GM23338 (cell line): ENCODE measurements at regions not wholly inside any gene's neighbourhood (a gene's known extent, or its start where the extent isn't known, plus 50 kb on each side); places are given as distances from the start of the nearest gene placed in this dataset.

Source experiments
- ATAC-seq: fragments of 200-7000 bp; cut with Tn5 transposase; 3 replicates; pipeline ENCODE4 v1.9.1; 2020
- DNase-seq: peaks from one replicate; pipeline ENCODE4 v3.0.0-alpha.2; 2015; ENCODE audit warnings: low spot score
- H2AFZ ChIP-seq: fragments of 200-600 bp; sonication (generic); 2 replicates; pipeline ENCODE4 v1.8.0; 2016; ENCODE audit warnings: antibody characterized with exemption, mild to moderate bottlenecking, moderate library complexity
- H3F3A ChIP-seq: fragments of 200-600 bp; sonication (generic); replicated peaks from 2 replicates; pipeline ENCODE4 v1.8.0; 2017; ENCODE audit warnings: antibody characterized with exemption, mixed run types, low read depth
- H3K27ac ChIP-seq: fragments of 200-600 bp; sonication (generic); 2 replicates; pipeline ENCODE4 v1.6.1; 2016; ENCODE audit warnings: low read depth
- H3K27me3 ChIP-seq: fragments of 200-600 bp; sonication (generic); 2 replicates; pipeline ENCODE4 v1.8.0; 2016; ENCODE audit warnings: mild to moderate bottlenecking, mixed run types, moderate library complexity; ENCODE audit not compliant: insufficient read depth
- H3K36me3 ChIP-seq: fragments of 200-600 bp; sonication (generic); 2 replicates; pipeline ENCODE4 v1.8.0; 2016; ENCODE audit warnings: mild to moderate bottlenecking; ENCODE audit not compliant: insufficient read depth
- H3K4me1 ChIP-seq: fragments of 200-600 bp; sonication (generic); 2 replicates; pipeline ENCODE4 v1.8.0; 2016; ENCODE audit warnings: mild to moderate bottlenecking, moderate library complexity; ENCODE audit not compliant: insufficient read depth
- H3K4me2 ChIP-seq: fragments of 200-600 bp; sonication (generic); 2 replicates; pipeline ENCODE4 v1.7.1; 2017; ENCODE audit warnings: mixed run types
- H3K4me3 ChIP-seq: fragments of 200-600 bp; sonication (generic); 2 replicates; pipeline ENCODE4 v1.6.1; 2016; ENCODE audit warnings: mixed run types
- H3K79me2 ChIP-seq: fragments of 200-600 bp; sonication (generic); replicated peaks from 2 replicates; pipeline ENCODE4 v1.8.0; 2017; ENCODE audit warnings: mild to moderate bottlenecking; ENCODE audit not compliant: insufficient read depth
- H3K9me2 ChIP-seq: fragments of 200-600 bp; sonication (generic); 2 replicates; pipeline ENCODE4 v1.8.0; 2017; ENCODE audit not compliant: insufficient read depth
- H4K20me1 ChIP-seq: fragments of 200-600 bp; sonication (generic); replicated peaks from 2 replicates; pipeline ENCODE4 v1.8.0; 2017; ENCODE audit warnings: mild to moderate bottlenecking; ENCODE audit not compliant: insufficient read depth
- H3K27ac Mint-ChIP-seq: 2 replicates; pipeline ENCODE4 v1.8.0; 2020; ENCODE audit warnings: inconsistent platforms, mild to moderate bottlenecking, moderate library complexity, mixed read lengths
- H3K27me3 Mint-ChIP-seq: 3 replicates; pipeline ENCODE4 v1.8.0; 2022; ENCODE audit warnings: low read depth, mild to moderate bottlenecking, moderate library complexity, mixed read lengths, inconsistent platforms; ENCODE audit not compliant: insufficient read depth, poor library complexity
- H3K36me3 Mint-ChIP-seq: 3 replicates; pipeline ENCODE4 v1.8.0; 2021; ENCODE audit warnings: low read depth, mild to moderate bottlenecking, inconsistent platforms, moderate library complexity, mixed read lengths
- H3K4me1 Mint-ChIP-seq: 3 replicates; pipeline ENCODE4 v1.8.0; 2020; ENCODE audit warnings: mild to moderate bottlenecking, inconsistent platforms, mixed read lengths
- H3K4me3 Mint-ChIP-seq: 3 replicates; pipeline ENCODE4 v1.8.0; 2021; ENCODE audit warnings: moderate library complexity, mild to moderate bottlenecking, inconsistent platforms, mixed read lengths
- H3K9me3 Mint-ChIP-seq: 3 replicates; pipeline ENCODE4 v1.8.0; 2020; ENCODE audit warnings: moderate library complexity, mild to moderate bottlenecking, inconsistent platforms, mixed read lengths
- CREB1 ChIP-seq: fragments of 250-450 bp; sonication (Bioruptor Pico); IDR thresholded peaks from 2 replicates; pipeline ENCODE4 v1.5.0; 2020; ENCODE audit warnings: low read depth, mild to moderate bottlenecking, moderate library complexity
- ETS1 ChIP-seq: IDR thresholded peaks from 2 replicates; pipeline ENCODE4 v1.6.1; 2016; ENCODE audit warnings: antibody characterized with exemption
- EZH2 ChIP-seq: fragments of 200-600 bp; sonication (generic); IDR thresholded peaks from one replicate; pipeline ENCODE4 v1.8.0; 2017; ENCODE audit warnings: antibody characterized with exemption, mild to moderate bottlenecking, low read depth; ENCODE audit not compliant: unreplicated experiment
- EZH2phosphoT487 ChIP-seq: fragments of 200-600 bp; sonication (generic); IDR thresholded peaks from one replicate; pipeline ENCODE4 v1.8.1; 2018; ENCODE audit warnings: antibody characterized with exemption; ENCODE audit not compliant: unreplicated experiment
- JUNB ChIP-seq: IDR thresholded peaks from one replicate; pipeline ENCODE4 v1.6.1; 2016; ENCODE audit warnings: antibody characterized with exemption; ENCODE audit not compliant: unreplicated experiment
- NANOG ChIP-seq: IDR thresholded peaks from 2 replicates; pipeline ENCODE4 v1.6.1; 2016; ENCODE audit warnings: antibody characterized with exemption, borderline replicate concordance
- POLR2AphosphoS5 ChIP-seq: IDR thresholded peaks from 2 replicates; pipeline ENCODE4 v1.6.1; 2016; ENCODE audit warnings: antibody characterized with exemption, low read depth
- STAT1 ChIP-seq: IDR thresholded peaks from one replicate; pipeline ENCODE4 v1.6.1; 2016; ENCODE audit warnings: antibody characterized with exemption; ENCODE audit not compliant: unreplicated experiment
- ZNF114 ChIP-seq: fragments of 250-450 bp; sonication (Bioruptor Pico); IDR thresholded peaks from 2 replicates; pipeline ENCODE4 v1.5.0; 2020; ENCODE audit warnings: mild to moderate bottlenecking, moderate library complexity
- ZNF331 ChIP-seq: fragments of 250-450 bp; sonication (Bioruptor Pico); IDR thresholded peaks from 2 replicates; pipeline ENCODE4 v1.5.0; 2020; ENCODE audit warnings: low read depth, mild to moderate bottlenecking, moderate library complexity
- TF ChIP-seq, protein P1 (sequence below): fragments of 250-450 bp; sonication (Bioruptor Pico); IDR thresholded peaks from 2 replicates; pipeline ENCODE4 v1.5.0; 2020; ENCODE audit warnings: mild to moderate bottlenecking, moderate library complexity
- TF ChIP-seq, protein P2 (sequence below): IDR thresholded peaks from one replicate; pipeline ENCODE4 v1.6.1; 2018; ENCODE audit warnings: antibody characterized with exemption; ENCODE audit not compliant: unreplicated experiment
- TF ChIP-seq, protein P3 (sequence below), 2 experiments: fragments of 200-600 bp in 1 of 2; sonication (generic) in 1 of 2; conservative IDR thresholded peaks; 2 replicates each; pipeline versions ENCODE4 v1.5.1 to v1.6.1; 2016 to 2017; ENCODE audit warnings: antibody characterized with exemption in 2 of 2, low read depth in 2 of 2, mild to moderate bottlenecking in 2 of 2, moderate library complexity in 1 of 2

- Histone ChIP-seq H3K27me3 (peaks cover 29% of the 10 kb centered on the region), H3F3A (peaks cover 9% of the 10 kb centered on the region; the same call in 1 of the 2 replicates), H3K4me3 (no peak overlapping the region), H3K79me2 (no peaks in the 10 kb centered on the region), H3K27ac (no peak overlapping the region), H3K36me3 (no peaks in the 10 kb centered on the region), H4K20me1 (no peaks in the 10 kb centered on the region), H3K4me2 (no peak overlapping the region), H3K4me1 (peaks cover 13% of the 10 kb centered on the region), H2AFZ (no peak overlapping the region), H3K9me2 (no peaks in the 10 kb centered on the region)
- Mint-ChIP-seq H3K4me3 (no peak overlapping the region), H3K9me3 (peaks cover 3% of the 10 kb centered on the region; the same call in 1 of the 3 replicates), H3K4me1 (peaks cover 22% of the 10 kb centered on the region), H3K27me3 (peaks cover 28% of the 10 kb centered on the region), H3K27ac (no peak overlapping the region), H3K36me3 (peaks cover 3% of the 10 kb centered on the region; the same call in 1 of the 3 replicates)
- DNase-seq: no peak
- no peak for ATAC-seq
- no peak for TF ChIP-seq ETS1
- no peak for TF ChIP-seq POLR2AphosphoS5
- TF ChIP-seq CREB1 (CRISPR knock-in tag): no peak
- TF ChIP-seq STAT1: no peak
- TF ChIP-seq, protein P1, sequence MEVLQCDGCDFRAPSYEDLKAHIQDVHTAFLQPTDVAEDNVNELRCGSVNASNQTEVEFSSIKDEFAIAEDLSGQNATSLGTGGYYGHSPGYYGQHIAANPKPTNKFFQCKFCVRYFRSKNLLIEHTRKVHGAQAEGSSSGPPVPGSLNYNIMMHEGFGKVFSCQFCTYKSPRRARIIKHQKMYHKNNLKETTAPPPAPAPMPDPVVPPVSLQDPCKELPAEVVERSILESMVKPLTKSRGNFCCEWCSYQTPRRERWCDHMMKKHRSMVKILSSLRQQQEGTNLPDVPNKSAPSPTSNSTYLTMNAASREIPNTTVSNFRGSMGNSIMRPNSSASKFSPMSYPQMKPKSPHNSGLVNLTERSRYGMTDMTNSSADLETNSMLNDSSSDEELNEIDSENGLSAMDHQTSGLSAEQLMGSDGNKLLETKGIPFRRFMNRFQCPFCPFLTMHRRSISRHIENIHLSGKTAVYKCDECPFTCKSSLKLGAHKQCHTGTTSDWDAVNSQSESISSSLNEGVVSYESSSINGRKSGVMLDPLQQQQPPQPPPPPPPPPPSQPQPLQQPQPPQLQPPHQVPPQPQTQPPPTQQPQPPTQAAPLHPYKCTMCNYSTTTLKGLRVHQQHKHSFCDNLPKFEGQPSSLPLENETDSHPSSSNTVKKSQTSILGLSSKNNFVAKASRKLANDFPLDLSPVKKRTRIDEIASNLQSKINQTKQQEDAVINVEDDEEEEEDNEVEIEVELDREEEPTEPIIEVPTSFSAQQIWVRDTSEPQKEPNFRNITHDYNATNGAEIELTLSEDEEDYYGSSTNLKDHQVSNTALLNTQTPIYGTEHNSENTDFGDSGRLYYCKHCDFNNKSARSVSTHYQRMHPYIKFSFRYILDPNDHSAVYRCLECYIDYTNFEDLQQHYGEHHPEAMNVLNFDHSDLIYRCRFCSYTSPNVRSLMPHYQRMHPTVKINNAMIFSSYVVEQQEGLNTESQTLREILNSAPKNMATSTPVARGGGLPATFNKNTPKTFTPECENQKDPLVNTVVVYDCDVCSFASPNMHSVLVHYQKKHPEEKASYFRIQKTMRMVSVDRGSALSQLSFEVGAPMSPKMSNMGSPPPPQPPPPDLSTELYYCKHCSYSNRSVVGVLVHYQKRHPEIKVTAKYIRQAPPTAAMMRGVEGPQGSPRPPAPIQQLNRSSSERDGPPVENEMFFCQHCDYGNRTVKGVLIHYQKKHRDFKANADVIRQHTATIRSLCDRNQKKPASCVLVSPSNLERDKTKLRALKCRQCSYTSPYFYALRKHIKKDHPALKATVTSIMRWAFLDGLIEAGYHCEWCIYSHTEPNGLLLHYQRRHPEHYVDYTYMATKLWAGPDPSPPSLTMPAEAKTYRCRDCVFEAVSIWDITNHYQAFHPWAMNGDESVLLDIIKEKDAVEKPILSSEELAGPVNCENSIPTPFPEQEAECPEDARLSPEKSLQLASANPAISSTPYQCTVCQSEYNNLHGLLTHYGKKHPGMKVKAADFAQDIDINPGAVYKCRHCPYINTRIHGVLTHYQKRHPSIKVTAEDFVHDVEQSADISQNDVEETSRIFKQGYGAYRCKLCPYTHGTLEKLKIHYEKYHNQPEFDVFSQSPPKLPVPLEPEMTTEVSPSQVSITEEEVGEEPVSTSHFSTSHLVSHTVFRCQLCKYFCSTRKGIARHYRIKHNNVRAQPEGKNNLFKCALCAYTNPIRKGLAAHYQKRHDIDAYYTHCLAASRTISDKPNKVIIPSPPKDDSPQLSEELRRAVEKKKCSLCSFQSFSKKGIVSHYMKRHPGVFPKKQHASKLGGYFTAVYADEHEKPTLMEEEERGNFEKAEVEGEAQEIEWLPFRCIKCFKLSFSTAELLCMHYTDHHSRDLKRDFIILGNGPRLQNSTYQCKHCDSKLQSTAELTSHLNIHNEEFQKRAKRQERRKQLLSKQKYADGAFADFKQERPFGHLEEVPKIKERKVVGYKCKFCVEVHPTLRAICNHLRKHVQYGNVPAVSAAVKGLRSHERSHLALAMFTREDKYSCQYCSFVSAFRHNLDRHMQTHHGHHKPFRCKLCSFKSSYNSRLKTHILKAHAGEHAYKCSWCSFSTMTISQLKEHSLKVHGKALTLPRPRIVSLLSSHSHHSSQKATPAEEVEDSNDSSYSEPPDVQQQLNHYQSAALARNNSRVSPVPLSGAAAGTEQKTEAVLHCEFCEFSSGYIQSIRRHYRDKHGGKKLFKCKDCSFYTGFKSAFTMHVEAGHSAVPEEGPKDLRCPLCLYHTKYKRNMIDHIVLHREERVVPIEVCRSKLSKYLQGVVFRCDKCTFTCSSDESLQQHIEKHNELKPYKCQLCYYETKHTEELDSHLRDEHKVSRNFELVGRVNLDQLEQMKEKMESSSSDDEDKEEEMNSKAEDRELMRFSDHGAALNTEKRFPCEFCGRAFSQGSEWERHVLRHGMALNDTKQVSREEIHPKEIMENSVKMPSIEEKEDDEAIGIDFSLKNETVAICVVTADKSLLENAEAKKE (CRISPR knock-in tag): no peak
- TF ChIP-seq JUNB: no peak
- no peak for TF ChIP-seq ZNF331
- TF ChIP-seq EZH2: no peak
- TF ChIP-seq NANOG: no peak
- no peak for TF ChIP-seq EZH2phosphoT487
- TF ChIP-seq, protein P2, sequence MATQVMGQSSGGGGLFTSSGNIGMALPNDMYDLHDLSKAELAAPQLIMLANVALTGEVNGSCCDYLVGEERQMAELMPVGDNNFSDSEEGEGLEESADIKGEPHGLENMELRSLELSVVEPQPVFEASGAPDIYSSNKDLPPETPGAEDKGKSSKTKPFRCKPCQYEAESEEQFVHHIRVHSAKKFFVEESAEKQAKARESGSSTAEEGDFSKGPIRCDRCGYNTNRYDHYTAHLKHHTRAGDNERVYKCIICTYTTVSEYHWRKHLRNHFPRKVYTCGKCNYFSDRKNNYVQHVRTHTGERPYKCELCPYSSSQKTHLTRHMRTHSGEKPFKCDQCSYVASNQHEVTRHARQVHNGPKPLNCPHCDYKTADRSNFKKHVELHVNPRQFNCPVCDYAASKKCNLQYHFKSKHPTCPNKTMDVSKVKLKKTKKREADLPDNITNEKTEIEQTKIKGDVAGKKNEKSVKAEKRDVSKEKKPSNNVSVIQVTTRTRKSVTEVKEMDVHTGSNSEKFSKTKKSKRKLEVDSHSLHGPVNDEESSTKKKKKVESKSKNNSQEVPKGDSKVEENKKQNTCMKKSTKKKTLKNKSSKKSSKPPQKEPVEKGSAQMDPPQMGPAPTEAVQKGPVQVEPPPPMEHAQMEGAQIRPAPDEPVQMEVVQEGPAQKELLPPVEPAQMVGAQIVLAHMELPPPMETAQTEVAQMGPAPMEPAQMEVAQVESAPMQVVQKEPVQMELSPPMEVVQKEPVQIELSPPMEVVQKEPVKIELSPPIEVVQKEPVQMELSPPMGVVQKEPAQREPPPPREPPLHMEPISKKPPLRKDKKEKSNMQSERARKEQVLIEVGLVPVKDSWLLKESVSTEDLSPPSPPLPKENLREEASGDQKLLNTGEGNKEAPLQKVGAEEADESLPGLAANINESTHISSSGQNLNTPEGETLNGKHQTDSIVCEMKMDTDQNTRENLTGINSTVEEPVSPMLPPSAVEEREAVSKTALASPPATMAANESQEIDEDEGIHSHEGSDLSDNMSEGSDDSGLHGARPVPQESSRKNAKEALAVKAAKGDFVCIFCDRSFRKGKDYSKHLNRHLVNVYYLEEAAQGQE: no peak
- TF ChIP-seq, protein P3, sequence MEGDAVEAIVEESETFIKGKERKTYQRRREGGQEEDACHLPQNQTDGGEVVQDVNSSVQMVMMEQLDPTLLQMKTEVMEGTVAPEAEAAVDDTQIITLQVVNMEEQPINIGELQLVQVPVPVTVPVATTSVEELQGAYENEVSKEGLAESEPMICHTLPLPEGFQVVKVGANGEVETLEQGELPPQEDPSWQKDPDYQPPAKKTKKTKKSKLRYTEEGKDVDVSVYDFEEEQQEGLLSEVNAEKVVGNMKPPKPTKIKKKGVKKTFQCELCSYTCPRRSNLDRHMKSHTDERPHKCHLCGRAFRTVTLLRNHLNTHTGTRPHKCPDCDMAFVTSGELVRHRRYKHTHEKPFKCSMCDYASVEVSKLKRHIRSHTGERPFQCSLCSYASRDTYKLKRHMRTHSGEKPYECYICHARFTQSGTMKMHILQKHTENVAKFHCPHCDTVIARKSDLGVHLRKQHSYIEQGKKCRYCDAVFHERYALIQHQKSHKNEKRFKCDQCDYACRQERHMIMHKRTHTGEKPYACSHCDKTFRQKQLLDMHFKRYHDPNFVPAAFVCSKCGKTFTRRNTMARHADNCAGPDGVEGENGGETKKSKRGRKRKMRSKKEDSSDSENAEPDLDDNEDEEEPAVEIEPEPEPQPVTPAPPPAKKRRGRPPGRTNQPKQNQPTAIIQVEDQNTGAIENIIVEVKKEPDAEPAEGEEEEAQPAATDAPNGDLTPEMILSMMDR (conservative IDR thresholded peaks at IDR 0.05; ENCODE audit: low read depth in 2 of 2): no peak
- TF ChIP-seq ZNF114 (CRISPR knock-in tag): no peak
These were observed 226.2 kb upstream of the ARGLU1 start for GRCh38 chr13:106794117-106794516.
